ENCODE measurements at regions not wholly inside any gene's neighbourhood (a gene's known extent, or its start where the extent isn't known, plus 50 kb on each side); places are given as distances from the start of the nearest gene placed in this dataset.

DNA sequence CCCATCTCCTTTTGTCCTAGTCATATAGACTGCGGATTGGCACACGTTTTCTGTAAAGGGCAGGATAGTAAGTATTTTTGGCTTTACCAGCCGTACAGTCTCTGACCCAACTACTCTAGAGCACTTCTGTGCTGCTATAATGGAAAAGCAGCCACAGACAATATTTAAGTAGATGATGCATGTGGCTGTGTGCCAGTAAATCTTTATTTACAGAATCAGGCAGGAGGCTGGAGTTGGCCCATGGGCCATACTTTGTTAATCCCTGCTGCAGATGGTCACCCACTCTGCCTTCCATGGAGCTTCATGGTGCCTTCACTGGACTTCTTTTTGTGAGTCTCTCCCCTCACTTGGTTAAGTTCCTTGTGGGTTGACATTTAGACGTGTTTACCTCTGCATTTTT lies 584.5 kb upstream of the TBX3 start:
- TF ChIP-seq, protein P1, sequence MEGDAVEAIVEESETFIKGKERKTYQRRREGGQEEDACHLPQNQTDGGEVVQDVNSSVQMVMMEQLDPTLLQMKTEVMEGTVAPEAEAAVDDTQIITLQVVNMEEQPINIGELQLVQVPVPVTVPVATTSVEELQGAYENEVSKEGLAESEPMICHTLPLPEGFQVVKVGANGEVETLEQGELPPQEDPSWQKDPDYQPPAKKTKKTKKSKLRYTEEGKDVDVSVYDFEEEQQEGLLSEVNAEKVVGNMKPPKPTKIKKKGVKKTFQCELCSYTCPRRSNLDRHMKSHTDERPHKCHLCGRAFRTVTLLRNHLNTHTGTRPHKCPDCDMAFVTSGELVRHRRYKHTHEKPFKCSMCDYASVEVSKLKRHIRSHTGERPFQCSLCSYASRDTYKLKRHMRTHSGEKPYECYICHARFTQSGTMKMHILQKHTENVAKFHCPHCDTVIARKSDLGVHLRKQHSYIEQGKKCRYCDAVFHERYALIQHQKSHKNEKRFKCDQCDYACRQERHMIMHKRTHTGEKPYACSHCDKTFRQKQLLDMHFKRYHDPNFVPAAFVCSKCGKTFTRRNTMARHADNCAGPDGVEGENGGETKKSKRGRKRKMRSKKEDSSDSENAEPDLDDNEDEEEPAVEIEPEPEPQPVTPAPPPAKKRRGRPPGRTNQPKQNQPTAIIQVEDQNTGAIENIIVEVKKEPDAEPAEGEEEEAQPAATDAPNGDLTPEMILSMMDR (IDR thresholded peaks at IDR 0.05; ENCODE audit: low read length, missing control alignments), result no peak
- no peak for DNase-seq (ENCODE audit: low read depth)
- H3K4me3 ChIP-seq (replicated peaks; ENCODE audit: low read depth, low read length), result no peak overlapping the region

DNA sequence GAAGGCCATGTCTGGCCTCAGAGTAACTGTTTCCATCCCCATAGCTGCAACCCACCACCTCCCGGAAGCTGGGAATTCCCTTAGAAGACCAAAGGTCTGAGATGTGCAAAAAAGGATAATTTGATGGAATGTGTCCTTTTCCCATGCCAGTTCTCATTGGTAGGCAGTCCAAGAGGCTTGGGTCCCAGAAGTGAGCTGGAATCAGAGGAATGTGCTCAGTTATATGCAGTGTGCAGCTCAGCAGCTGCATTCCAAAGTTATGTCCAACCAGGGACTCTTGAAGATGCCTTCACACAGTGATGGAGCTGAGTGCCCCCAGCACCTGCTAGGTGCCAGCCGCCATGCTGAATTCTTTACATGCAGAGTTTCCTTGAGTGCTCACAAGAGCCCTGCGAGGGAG lies 583.9 kb upstream of the TBX3 start:
- no peak for DNase-seq (ENCODE audit: low read depth)
- TF ChIP-seq, protein P1 (IDR thresholded peaks at IDR 0.05; ENCODE audit: low read length, missing control alignments), result no peak
- no peak overlapping the region for H3K4me3 ChIP-seq (replicated peaks; ENCODE audit: low read depth, low read length)

DNA sequence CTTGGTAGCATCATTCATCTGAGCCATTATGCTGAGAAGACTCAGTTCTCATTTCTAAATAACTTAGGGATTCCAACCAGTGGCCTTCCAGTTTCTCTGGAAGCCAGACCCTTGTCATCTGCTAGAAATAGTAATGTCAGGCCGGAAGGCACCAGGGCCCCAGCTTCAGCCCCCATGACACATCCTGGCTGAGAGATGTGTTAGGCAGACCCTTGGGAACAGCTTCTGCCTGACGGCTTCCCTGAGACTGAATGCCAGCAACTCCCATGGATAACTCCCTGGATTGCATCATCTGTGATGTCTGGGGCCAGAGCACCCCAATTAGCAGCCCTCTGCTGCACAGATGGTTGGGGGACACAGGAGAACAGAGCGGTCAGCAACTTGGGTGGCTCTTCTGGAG lies 583.5 kb upstream of the TBX3 start:
- DNase-seq (ENCODE audit: low read depth), result no peak
- TF ChIP-seq, protein P1 (IDR thresholded peaks at IDR 0.05; ENCODE audit: low read length, missing control alignments), result no peak
- no peak overlapping the region for H3K4me3 ChIP-seq (replicated peaks; ENCODE audit: low read depth, low read length)

DNA sequence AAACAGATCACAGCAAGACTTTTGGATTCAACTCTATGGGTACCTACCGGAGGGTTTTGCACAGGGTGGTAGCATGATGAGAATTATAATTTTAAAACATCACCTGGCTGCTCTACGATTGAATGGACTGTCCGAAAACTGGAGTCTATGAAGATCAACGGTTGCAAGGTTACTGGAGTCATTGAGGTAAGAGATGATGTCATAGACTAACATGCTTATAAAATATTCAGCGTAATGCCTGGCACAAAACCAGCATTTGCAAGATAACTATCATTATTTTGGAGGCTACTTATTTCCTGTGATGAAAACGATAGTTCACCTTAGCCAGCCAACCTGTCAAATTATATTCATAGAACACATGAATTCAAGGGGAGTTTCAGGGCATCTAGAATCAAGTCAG lies 580.6 kb upstream of the TBX3 start:
- TF ChIP-seq, protein P1 (IDR thresholded peaks at IDR 0.05; ENCODE audit: low read length, missing control alignments), result no peak
- DNase-seq (ENCODE audit: low read depth), result no peak
- no peak overlapping the region for H3K4me3 ChIP-seq (replicated peaks; ENCODE audit: low read depth, low read length)

DNA sequence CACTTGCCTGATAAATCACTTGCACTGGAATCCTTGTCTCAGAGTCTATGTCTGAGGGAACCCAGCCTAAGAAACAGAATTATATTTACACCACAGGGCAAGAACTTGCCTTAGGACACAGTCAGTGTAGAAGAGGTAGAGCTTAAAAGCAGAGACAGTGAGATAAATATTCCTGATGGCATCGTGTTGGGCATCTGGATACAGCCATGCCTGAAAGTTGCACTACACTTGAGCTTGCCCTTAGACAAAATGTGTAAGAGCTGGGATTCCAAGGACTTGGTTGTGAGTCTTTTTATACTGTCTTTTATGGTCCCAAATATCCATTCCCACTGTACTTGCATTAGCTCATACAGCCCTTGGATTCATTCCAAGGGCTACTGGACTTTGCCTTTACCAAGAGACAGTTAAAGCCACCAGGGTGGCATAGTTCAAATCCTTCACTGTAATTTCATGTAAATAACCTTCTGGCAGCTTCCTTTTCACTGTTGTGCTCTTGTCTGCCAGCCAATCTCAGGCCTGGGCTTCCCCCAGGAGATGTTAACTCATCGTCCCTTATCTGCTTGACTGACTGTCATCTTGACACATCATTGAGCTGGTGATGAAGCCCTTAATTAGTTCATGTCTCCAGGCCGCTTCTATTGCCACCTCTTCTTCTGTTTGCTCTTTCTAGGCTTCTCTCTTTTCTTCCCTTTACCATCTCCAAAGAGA lies 577.9 kb upstream of the TBX3 start:
- no peak overlapping the region for H3K4me3 ChIP-seq (replicated peaks; ENCODE audit: low read depth, low read length)
- TF ChIP-seq, protein P1 (IDR thresholded peaks at IDR 0.05; ENCODE audit: low read length, missing control alignments), result no peak
- DNase-seq (ENCODE audit: low read depth), result peak; percentile 14

DNA sequence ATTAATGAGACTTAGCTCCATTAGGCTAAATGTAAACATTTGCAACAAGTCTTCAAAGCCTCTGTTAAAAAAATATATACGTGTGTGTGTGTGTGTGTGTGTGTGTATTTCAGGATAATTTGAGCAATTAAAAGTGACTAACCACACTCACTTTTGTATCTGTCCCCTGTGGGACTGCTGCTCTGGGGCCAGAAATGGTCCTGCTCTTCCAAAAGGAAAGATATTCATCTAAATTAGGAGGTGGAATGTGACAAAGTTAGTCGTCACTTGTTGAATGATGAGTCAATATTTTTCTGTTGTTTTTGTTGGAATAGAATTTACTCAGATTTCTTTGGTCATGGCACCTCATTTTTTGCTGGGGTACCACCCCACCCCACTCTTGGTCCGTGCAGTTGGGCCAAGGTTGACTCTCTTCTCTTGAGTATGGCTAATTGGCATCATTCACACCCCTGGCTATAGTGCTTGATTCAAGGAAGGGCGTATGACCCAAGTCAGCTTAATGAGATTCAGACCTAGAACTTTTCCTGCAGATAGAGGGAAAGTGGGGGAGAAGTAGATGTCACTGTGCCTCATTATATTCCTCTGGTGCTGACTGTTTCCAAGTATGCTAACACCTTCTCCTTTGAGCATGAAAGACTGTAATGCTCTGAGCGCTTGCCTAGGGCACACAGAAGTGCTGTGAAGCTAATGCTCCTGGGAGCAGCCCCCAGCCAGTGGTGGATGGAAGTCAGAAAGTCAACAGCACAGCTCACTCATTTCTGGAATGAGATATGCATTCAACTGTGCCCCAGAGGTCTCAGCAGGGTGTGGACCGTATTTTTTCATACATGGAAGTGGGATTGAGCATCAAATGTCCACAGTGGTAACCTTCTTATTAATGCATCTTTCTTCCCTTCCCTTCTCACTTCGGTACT lies 577.0 kb upstream of the TBX3 start:
- no peak overlapping the region for H3K4me3 ChIP-seq (replicated peaks; ENCODE audit: low read depth, low read length)
- TF ChIP-seq, protein P1 (IDR thresholded peaks at IDR 0.05; ENCODE audit: low read length, missing control alignments), result no peak
- no peak for DNase-seq (ENCODE audit: low read depth)
